K562 (cell line): ENCODE measurements at regions not wholly inside any gene's neighbourhood (a gene's known extent, or its start where the extent isn't known, plus 50 kb on each side); places are given as distances from the start of the nearest gene placed in this dataset.

Source experiments
- ATAC-seq: fragments of 200-7000 bp; cut with Tn5 transposase; 3 replicates; pipeline ENCODE4 v1.9.1; 2020; ENCODE audit warnings: moderate library complexity
- BruUV-seq: library from RNA; stranded (reverse); fragments of 400-500 nt; replicated peaks from 2 replicates; lab custom pipeline; 2021; lab: Mats Ljungman, UMichigan
- CTCF ChIA-PET: fragments of 300-600 bp; formaldehyde crosslinking; extraction: SDS; loops from one replicate; lab custom pipeline; 2021; ENCODE audit warnings: low intra/inter-chr PET ratio; lab: Yijun Ruan, JAX
- POLR2A ChIA-PET: fragments of 300-600, 350-650 bp; sonication (Branson Sonifier 250); formaldehyde crosslinking; extraction: SDS; loops from one replicate; lab custom pipeline; 2021; ENCODE audit warnings: antibody characterized with exemption, inconsistent platforms; lab: Yijun Ruan, JAX
- DNase-seq, 4 experiments: peaks; one replicate each; pipeline versions ENCODE4 v3.0.0 to v3.0.0-alpha.2; 2011 to 2018; ENCODE audit warnings: low spot score in 3 of 4, mixed read lengths in 3 of 4; ENCODE audit errors: extremely low read depth in 1 of 4
- FAIRE-seq: peaks from 2 replicates; lab custom pipeline; 2011; peaks lifted over from hg19 to GRCh38; lab: Jason Lieb, UNC
- H2AFZ ChIP-seq: 2 replicates; pipeline ENCODE4 v1.6.0; 2011; ENCODE audit warnings: low read depth, low read length, control low read depth, inconsistent platforms
- H3K27ac ChIP-seq: fragments of 200-600 bp; 3 replicates; pipeline ENCODE4 v1.8.0; 2011; ENCODE audit warnings: low read depth, mild to moderate bottlenecking, control low read depth, inconsistent platforms, low read length, moderate library complexity, mixed read lengths; ENCODE audit errors: extremely low read depth
- H3K27me3 ChIP-seq, 2 experiments: fragments of 300-600 bp in 1 of 2; 2 replicates in 1 of 2; 3 replicates in 1 of 2; pipeline versions ENCODE4 v1.6.0 to v1.8.0; 2011; ENCODE audit warnings: inconsistent platforms in 2 of 2, low read length in 2 of 2, mild to moderate bottlenecking in 1 of 2, mixed read lengths in 1 of 2, moderate library complexity in 1 of 2; ENCODE audit not compliant: control insufficient read depth in 2 of 2, insufficient read depth in 2 of 2
- H3K36me3 ChIP-seq: fragments of 300-600 bp; 3 replicates; pipeline ENCODE4 v1.8.0; 2011; ENCODE audit warnings: mild to moderate bottlenecking, low read length, inconsistent platforms; ENCODE audit not compliant: control insufficient read depth, insufficient read depth
- H3K4me1 ChIP-seq, 2 experiments: fragments of 200-600 bp in 1 of 2; replicated peaks in 1 of 2; 2 replicates in 1 of 2; 3 replicates in 1 of 2; pipeline versions ENCODE4 v1.5.1 to v1.8.0; 2011; ENCODE audit warnings: inconsistent platforms in 2 of 2, low read length in 2 of 2, mild to moderate bottlenecking in 1 of 2, mixed read lengths in 1 of 2, moderate library complexity in 1 of 2; ENCODE audit not compliant: control insufficient read depth in 2 of 2, insufficient read depth in 2 of 2
- H3K4me2 ChIP-seq: 2 replicates; pipeline ENCODE4 v1.6.1; 2011; ENCODE audit warnings: low read length, control low read depth, inconsistent platforms, mixed read lengths; ENCODE audit not compliant: insufficient read depth
- H3K4me3 ChIP-seq: fragments of 200-600 bp; sonication (generic), shearing (Covaris generic); 2 replicates; pipeline ENCODE4 v1.5.1; 2016; ENCODE audit warnings: control low read depth, inconsistent platforms
- H3K79me2 ChIP-seq: fragments of 200-600 bp; 3 replicates; pipeline ENCODE4 v1.8.0; 2011; ENCODE audit warnings: low read length, inconsistent platforms; ENCODE audit not compliant: control insufficient read depth, insufficient read depth
- H3K9ac ChIP-seq, 2 experiments: 2 replicates each; pipeline versions ENCODE4 v1.6.0 to v1.6.1; 2011; ENCODE audit warnings: low read depth in 2 of 2, low read length in 2 of 2, control low read depth in 1 of 2, inconsistent platforms in 1 of 2, mild to moderate bottlenecking in 1 of 2, mixed read lengths in 1 of 2; ENCODE audit not compliant: insufficient read depth in 1 of 2
- H3K9me1 ChIP-seq: one replicate; pipeline ENCODE4 v1.6.0; 2011; ENCODE audit warnings: inconsistent platforms, mild to moderate bottlenecking, low read length, moderate library complexity; ENCODE audit not compliant: control insufficient read depth, insufficient read depth
- H3K9me3 ChIP-seq: replicated peaks from 2 replicates; pipeline ENCODE4 v1.5.1; 2011; ENCODE audit warnings: low read depth, low read length, inconsistent platforms; ENCODE audit not compliant: control insufficient read depth, insufficient read depth
- H4K20me1 ChIP-seq: replicated peaks from 2 replicates; pipeline ENCODE4 v1.6.1; 2011; ENCODE audit warnings: low read length, inconsistent platforms, mixed read lengths; ENCODE audit not compliant: control insufficient read depth, insufficient read depth
- CHAMP1 ChIP-seq: fragments of 450-650 bp; IDR thresholded peaks from 2 replicates; pipeline ENCODE4 v1.6.1; 2016; ENCODE audit warnings: mild to moderate bottlenecking
- CLOCK ChIP-seq: fragments of 250-450 bp; sonication (Bioruptor Pico); IDR thresholded peaks from 2 replicates; pipeline ENCODE4 v1.4.0; 2020; ENCODE audit warnings: mild to moderate bottlenecking, moderate library complexity, borderline replicate concordance
- FUS ChIP-seq: fragments of 200-400 bp; formaldehyde crosslinking; optimal IDR thresholded peaks from 2 replicates; pipeline ENCODE3; 2017; ENCODE audit warnings: low read depth, low read length
- IRF2 ChIP-seq: sonication (generic); formaldehyde crosslinking; IDR thresholded peaks from 2 replicates; pipeline ENCODE4 v1.8.1; 2022; ENCODE audit warnings: mild to moderate bottlenecking, missing genetic modification reagents
- MBD2 ChIP-seq: sonication (generic); IDR thresholded peaks from 2 replicates; pipeline ENCODE4 v1.6.1; 2016; ENCODE audit warnings: low read depth, borderline replicate concordance
- PHF20 ChIP-seq: fragments of 450-650 bp; IDR thresholded peaks from 2 replicates; pipeline ENCODE4 v1.6.1; 2018; ENCODE audit not compliant: partially characterized antibody
- UBTF ChIP-seq, 2 experiments: IDR thresholded peaks; 2 replicates each; pipeline ENCODE4 v1.6.1; 2012; ENCODE audit warnings: improper control_type of control experiment in 2 of 2, low read depth in 2 of 2, low read length in 2 of 2, borderline replicate concordance in 1 of 2
- XRCC4 ChIP-seq: IDR thresholded peaks from one replicate; pipeline ENCODE4 v1.6.1; 2011; ENCODE audit not compliant: insufficient read depth, insufficient read length; ENCODE audit errors: extremely low read depth
- ZNF12 ChIP-seq: sonication (generic); formaldehyde crosslinking; IDR thresholded peaks from 2 replicates; pipeline ENCODE4 v1.4.0; 2020; ENCODE audit warnings: mild to moderate bottlenecking, missing genetic modification reagents
- ZNF24 ChIP-seq: fragments of 450-650 bp; IDR thresholded peaks from 2 replicates; pipeline ENCODE4 v1.6.1; 2016
- ZNF253 ChIP-seq: fragments of 250-450 bp; sonication (Bioruptor Pico); conservative IDR thresholded peaks from 2 replicates; pipeline ENCODE4 v1.6.1; 2021; ENCODE audit warnings: mild to moderate bottlenecking
- ZNF57 ChIP-seq: fragments of 450-650 bp; formaldehyde crosslinking; IDR thresholded peaks from 2 replicates; pipeline ENCODE4 v1.4.0; 2020; ENCODE audit warnings: mild to moderate bottlenecking, moderate library complexity
- ZNF699 ChIP-seq: fragments of 250-450 bp; sonication (Bioruptor Pico); IDR thresholded peaks from 2 replicates; pipeline ENCODE4 v1.8.0; 2021; ENCODE audit warnings: mild to moderate bottlenecking, moderate library complexity; ENCODE audit not compliant: insufficient replicate concordance
- ZNF75A ChIP-seq: fragments of 450-650 bp; formaldehyde crosslinking; IDR thresholded peaks from 2 replicates; pipeline ENCODE4 v1.4.0; 2020; ENCODE audit warnings: mild to moderate bottlenecking
- WGBS: fragments of 100-300 bp; shearing (Covaris generic); methylation state at CpG from one replicate; pipeline ENCODE4 v1.1.6; 2016; ENCODE audit warnings: low coverage, mixed read lengths; ENCODE audit not compliant: insufficient coverage; ENCODE audit errors: missing lambda C conversion rate; 5-methylcytosine and 5-hydroxymethylcytosine counted together
- in situ Hi-C: fragments of 300-500 bp; cut with MboI; formaldehyde crosslinking; loops from 4 replicates; pipeline ENCODE4 v1.15.0; 2018; ENCODE audit warnings: inconsistent platforms, mixed read lengths
- intact Hi-C: fragments of 100-400 bp; cut with micrococcal nuclease; formaldehyde crosslinking; loops from 2 replicates; pipeline ENCODE4 v1.14.2; 2022

GRCh38 chrX:66892004-66892403 is 253.1 kb upstream of the EDA2R start (continued):
- TF ChIP-seq ZNF24, result no peak

GRCh38 chrX:66889418-66889817 is 250.5 kb upstream of the EDA2R start:
- ChIA-PET CTCF (no interaction called here), POLR2A (no interaction called here)
- Histone ChIP-seq H3K27me3 (no peaks in the 10 kb centered on the region), H3K9ac (no peak overlapping the region), H3K36me3 (no peaks in the 10 kb centered on the region), H3K27ac (no peak overlapping the region), H2AFZ (no peak overlapping the region), H3K4me1 (no peaks in the 10 kb centered on the region), H3K4me2 (no peak overlapping the region), H3K79me2 (no peaks in the 10 kb centered on the region), H4K20me1 (no peaks in the 10 kb centered on the region), H3K9me1 (no peaks in the 10 kb centered on the region), H3K9me3 (no peaks in the 10 kb centered on the region), H3K4me3 (no peak overlapping the region)
- 0% methylated on average over 2 of the region's 2 CpGs for WGBS
- no TSS peak for BruUV-seq
- no peak for DNase-seq
- in situ Hi-C loops, result no loop called here
- ATAC-seq, result no peak
- no peak for FAIRE-seq
- intact Hi-C loops, result no loop called here
- TF ChIP-seq ZNF699 (CRISPR knock-in tag) (no peak), CHAMP1 (no peak), PHF20 (no peak), ZNF57 (CRISPR knock-in tag) (no peak), ZNF12 (CRISPR knock-in tag) (no peak), ZNF253 (no peak), UBTF (IDR thresholded peaks at IDR 0.05; ENCODE audit: borderline replicate concordance in 1 of 2, low read depth in 2 of 2, low read length in 2 of 2) (no peak), CLOCK (CRISPR knock-in tag) (no peak), ZNF75A (CRISPR knock-in tag) (no peak), FUS (no peak), MBD2 (no peak), IRF2 (CRISPR knock-in tag) (no peak), XRCC4 (no peak)
